Keratinocyte (primary cell): ENCODE measurements at regions not wholly inside any gene's neighbourhood (a gene's known extent, or its start where the extent isn't known, plus 50 kb on each side); places are given as distances from the start of the nearest gene placed in this dataset.

ENCODE experiments used
- DNase-seq: peaks from one replicate; pipeline ENCODE4 v3.0.0-alpha.2; 2011; ENCODE audit warnings: low read depth, missing footprints, low spot score
- FAIRE-seq: peaks from 2 replicates; lab custom pipeline; 2011; peaks lifted over from hg19 to GRCh38; lab: Jason Lieb, UNC
- H2AFZ ChIP-seq: 2 replicates; pipeline ENCODE4 v1.6.0; 2012; ENCODE audit warnings: low read length, control low read depth, inconsistent platforms; ENCODE audit not compliant: control insufficient read depth
- H3K27ac ChIP-seq: 2 replicates; pipeline ENCODE4 v1.5.1; 2011; ENCODE audit warnings: low read length; ENCODE audit not compliant: control insufficient read depth, insufficient read depth
- H3K27me3 ChIP-seq: 3 replicates; pipeline ENCODE4 v1.6.0; 2011; ENCODE audit warnings: low read length; ENCODE audit not compliant: control insufficient read depth, insufficient read depth; ENCODE audit errors: extremely low read depth
- H3K36me3 ChIP-seq, 2 experiments: 2 replicates in 1 of 2; 3 replicates in 1 of 2; pipeline ENCODE4 v1.5.1; 2011; ENCODE audit warnings: low read length in 2 of 2, mild to moderate bottlenecking in 1 of 2; ENCODE audit not compliant: control insufficient read depth in 2 of 2, insufficient read depth in 2 of 2; ENCODE audit errors: extremely low read depth in 1 of 2
- H3K4me1 ChIP-seq: 3 replicates; pipeline ENCODE4 v1.5.1; 2011; ENCODE audit warnings: low read length; ENCODE audit not compliant: control insufficient read depth, insufficient read depth; ENCODE audit errors: extremely low read depth
- H3K4me2 ChIP-seq: 3 replicates; pipeline ENCODE4 v1.6.0; 2011; ENCODE audit warnings: low read depth, low read length; ENCODE audit not compliant: control insufficient read depth, insufficient read depth; ENCODE audit errors: extremely low read depth
- H3K4me3 ChIP-seq, 3 experiments: fragments of 200-600 bp in 1 of 3; sonication (generic) in 1 of 3; 2 replicates in 2 of 3; 3 replicates in 1 of 3; pipeline ENCODE4 v1.5.1; 2011 to 2016; ENCODE audit warnings: low read length in 3 of 3, mild to moderate bottlenecking in 3 of 3, control low read depth in 2 of 3, inconsistent platforms in 1 of 3, low read depth in 1 of 3, mixed read lengths in 1 of 3, mixed run types in 1 of 3, moderate library complexity in 1 of 3; ENCODE audit not compliant: control insufficient read depth in 2 of 3, insufficient read depth in 2 of 3; ENCODE audit errors: extremely low read depth in 1 of 3
- H3K79me2 ChIP-seq: 2 replicates; pipeline ENCODE4 v1.6.0; 2012; ENCODE audit warnings: low read length; ENCODE audit not compliant: control insufficient read depth, insufficient read depth
- H3K9ac ChIP-seq: 3 replicates; pipeline ENCODE4 v1.6.0; 2011; ENCODE audit warnings: low read length; ENCODE audit not compliant: control insufficient read depth, insufficient read depth; ENCODE audit errors: extremely low read depth
- H3K9me1 ChIP-seq: 3 replicates; pipeline ENCODE4 v1.6.0; 2011; ENCODE audit warnings: low read length; ENCODE audit not compliant: control insufficient read depth, insufficient read depth; ENCODE audit errors: extremely low read depth
- H3K9me3 ChIP-seq: 2 replicates; pipeline ENCODE4 v1.5.1; 2012; ENCODE audit warnings: low read depth, low read length; ENCODE audit not compliant: control insufficient read depth
- H4K20me1 ChIP-seq: 3 replicates; pipeline ENCODE4 v1.6.0; 2011; ENCODE audit warnings: low read length; ENCODE audit not compliant: control insufficient read depth, insufficient read depth; ENCODE audit errors: extremely low read depth
- EZH2 ChIP-seq: IDR thresholded peaks from one replicate; pipeline ENCODE4 v1.6.1; 2012; ENCODE audit warnings: inconsistent platforms, mild to moderate bottlenecking, low read length, moderate library complexity
- dilution Hi-C: fragments of 300-500 bp; cut with MboI; formaldehyde crosslinking; loops from one replicate; pipeline ENCODE4 v1.7.0; 2020; ENCODE audit warnings: low sequenced_read_pairs; ENCODE audit not compliant: extremely low pct_ligation_motif_present
- TF ChIP-seq, protein P1 (sequence below), 3 experiments: IDR thresholded peaks in 1 of 3; conservative IDR thresholded peaks in 1 of 3; optimal IDR thresholded peaks in 1 of 3; 2 replicates in 2 of 3; 3 replicates in 1 of 3; pipeline versions ENCODE3 to v1.5.1; 2011; ENCODE audit warnings: low read length in 3 of 3, mild to moderate bottlenecking in 3 of 3, moderate library complexity in 2 of 3, control low read depth in 1 of 3, inconsistent platforms in 1 of 3; ENCODE audit not compliant: insufficient read depth in 2 of 3; ENCODE audit errors: extremely low read depth in 1 of 3

GRCh38 chr1:57549300-57549699 lies 125.4 kb upstream of the DAB1 start:
- no peaks in the 10 kb centered on the region for H3K36me3 ChIP-seq
- no peak overlapping the region for H3K4me3 ChIP-seq
- no peaks in the 10 kb centered on the region for H3K9me3 ChIP-seq
- H3K4me2 ChIP-seq: no peak overlapping the region
- H3K27me3 ChIP-seq: no peaks in the 10 kb centered on the region
- H3K9ac ChIP-seq: no peak overlapping the region
- TF ChIP-seq EZH2: no peak
- TF ChIP-seq, protein P1, sequence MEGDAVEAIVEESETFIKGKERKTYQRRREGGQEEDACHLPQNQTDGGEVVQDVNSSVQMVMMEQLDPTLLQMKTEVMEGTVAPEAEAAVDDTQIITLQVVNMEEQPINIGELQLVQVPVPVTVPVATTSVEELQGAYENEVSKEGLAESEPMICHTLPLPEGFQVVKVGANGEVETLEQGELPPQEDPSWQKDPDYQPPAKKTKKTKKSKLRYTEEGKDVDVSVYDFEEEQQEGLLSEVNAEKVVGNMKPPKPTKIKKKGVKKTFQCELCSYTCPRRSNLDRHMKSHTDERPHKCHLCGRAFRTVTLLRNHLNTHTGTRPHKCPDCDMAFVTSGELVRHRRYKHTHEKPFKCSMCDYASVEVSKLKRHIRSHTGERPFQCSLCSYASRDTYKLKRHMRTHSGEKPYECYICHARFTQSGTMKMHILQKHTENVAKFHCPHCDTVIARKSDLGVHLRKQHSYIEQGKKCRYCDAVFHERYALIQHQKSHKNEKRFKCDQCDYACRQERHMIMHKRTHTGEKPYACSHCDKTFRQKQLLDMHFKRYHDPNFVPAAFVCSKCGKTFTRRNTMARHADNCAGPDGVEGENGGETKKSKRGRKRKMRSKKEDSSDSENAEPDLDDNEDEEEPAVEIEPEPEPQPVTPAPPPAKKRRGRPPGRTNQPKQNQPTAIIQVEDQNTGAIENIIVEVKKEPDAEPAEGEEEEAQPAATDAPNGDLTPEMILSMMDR (optimal IDR thresholded peaks at IDR 0.05 in 1 of 3, IDR thresholded peaks at IDR 0.05 in 1 of 3, conservative IDR thresholded peaks at IDR 0.05 in 1 of 3; ENCODE audit: extremely low read depth in 1 of 3, insufficient read depth in 2 of 3, low read length in 3 of 3): no peak
- no peaks in the 10 kb centered on the region for H3K9me1 ChIP-seq
- FAIRE-seq: no peak
- no peak overlapping the region for H2AFZ ChIP-seq
- dilution Hi-C loops: no loop called here
- no peaks in the 10 kb centered on the region for H3K79me2 ChIP-seq
- H4K20me1 ChIP-seq: no peaks in the 10 kb centered on the region
- no peaks in the 10 kb centered on the region for H3K4me1 ChIP-seq
- no peak overlapping the region for H3K27ac ChIP-seq
- no peak for DNase-seq

- no peaks in the 10 kb centered on the region for H3K9me1 ChIP-seq
- no peaks in the 10 kb centered on the region for H3K4me1 ChIP-seq
- no peak overlapping the region for H2AFZ ChIP-seq
- no peaks in the 10 kb centered on the region for H3K27me3 ChIP-seq
- H3K27ac ChIP-seq: no peak overlapping the region
- no peaks in the 10 kb centered on the region for H4K20me1 ChIP-seq
- DNase-seq (no peak), FAIRE-seq (no peak)
- no peaks in the 10 kb centered on the region for H3K79me2 ChIP-seq
- H3K9ac ChIP-seq: no peak overlapping the region
- H3K4me3 ChIP-seq: no peak overlapping the region
- no peaks in the 10 kb centered on the region for H3K9me3 ChIP-seq
- dilution Hi-C loops: no loop called here
- H3K36me3 ChIP-seq: no peaks in the 10 kb centered on the region
- TF ChIP-seq, protein P1 (optimal IDR thresholded peaks at IDR 0.05 in 1 of 3, IDR thresholded peaks at IDR 0.05 in 1 of 3, conservative IDR thresholded peaks at IDR 0.05 in 1 of 3; ENCODE audit: extremely low read depth in 1 of 3, insufficient read depth in 2 of 3, low read length in 3 of 3): no peak
- TF ChIP-seq EZH2: no peak
- H3K4me2 ChIP-seq: no peak overlapping the region
Measured at GRCh38 chr1:57546549-57547330, 122.9 kb upstream of the DAB1 start.
